ENCODE measurements at regions not wholly inside any gene's neighbourhood (a gene's known extent, or its start where the extent isn't known, plus 50 kb on each side); places are given as distances from the start of the nearest gene placed in this dataset.

DNA sequence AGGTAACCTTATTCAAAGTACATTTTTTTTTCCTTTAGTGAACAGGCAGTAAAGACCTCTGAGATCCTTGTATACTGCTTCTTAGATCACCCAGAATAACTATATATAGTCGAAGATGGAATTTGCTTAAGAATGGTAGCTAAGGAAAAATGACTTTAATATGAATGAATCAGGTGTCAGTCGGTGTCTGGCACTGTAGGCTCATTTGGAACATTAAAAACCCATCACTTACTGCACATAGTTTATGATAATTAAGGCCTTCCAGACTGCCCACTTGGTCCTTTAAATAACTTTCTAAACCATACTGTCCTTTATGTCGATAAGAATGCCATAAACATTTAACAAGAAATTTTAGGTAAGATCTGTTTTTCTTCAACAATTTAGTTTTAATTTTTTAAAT lies 981.8 kb downstream of the ROBO2 start:
- no peak for FAIRE-seq
- Histone ChIP-seq H3K9me3 (ENCODE audit: control insufficient read depth, low read depth, low read length) (no peaks in the 10 kb centered on the region), H3K9ac (ENCODE audit: control insufficient read depth, extremely low read depth, insufficient read depth, low read length) (no peak overlapping the region), H3K4me3 (ENCODE audit: control insufficient read depth in 2 of 3, extremely low read depth in 1 of 3, insufficient read depth in 2 of 3, low read depth in 1 of 3, low read length in 3 of 3) (no peak overlapping the region), H4K20me1 (ENCODE audit: control insufficient read depth, extremely low read depth, insufficient read depth, low read length) (no peaks in the 10 kb centered on the region), H2AFZ (ENCODE audit: control insufficient read depth, low read length) (no peak overlapping the region), H3K9me1 (ENCODE audit: control insufficient read depth, extremely low read depth, insufficient read depth, low read length) (no peaks in the 10 kb centered on the region), H3K27me3 (ENCODE audit: control insufficient read depth, extremely low read depth, insufficient read depth, low read length) (no peaks in the 10 kb centered on the region), H3K36me3 (ENCODE audit: control insufficient read depth in 2 of 2, extremely low read depth in 1 of 2, insufficient read depth in 2 of 2, low read length in 2 of 2) (no peaks in the 10 kb centered on the region), H3K79me2 (ENCODE audit: control insufficient read depth, insufficient read depth, low read length) (no peaks in the 10 kb centered on the region), H3K4me1 (ENCODE audit: control insufficient read depth, extremely low read depth, insufficient read depth, low read length) (peaks cover 2% of the 10 kb centered on the region), H3K27ac (ENCODE audit: control insufficient read depth, insufficient read depth, low read length) (no peak overlapping the region), H3K4me2 (ENCODE audit: control insufficient read depth, extremely low read depth, insufficient read depth, low read depth, low read length) (no peak overlapping the region)
- no peak for DNase-seq (ENCODE audit: low read depth, low spot score)
- dilution Hi-C loops (cut with MboI; ENCODE audit: extremely low pct_ligation_motif_present, low sequenced_read_pairs), result no loop called here
- no peak for TF ChIP-seq EZH2 (IDR thresholded peaks at IDR 0.05; ENCODE audit: low read length)
- TF ChIP-seq, protein P1, sequence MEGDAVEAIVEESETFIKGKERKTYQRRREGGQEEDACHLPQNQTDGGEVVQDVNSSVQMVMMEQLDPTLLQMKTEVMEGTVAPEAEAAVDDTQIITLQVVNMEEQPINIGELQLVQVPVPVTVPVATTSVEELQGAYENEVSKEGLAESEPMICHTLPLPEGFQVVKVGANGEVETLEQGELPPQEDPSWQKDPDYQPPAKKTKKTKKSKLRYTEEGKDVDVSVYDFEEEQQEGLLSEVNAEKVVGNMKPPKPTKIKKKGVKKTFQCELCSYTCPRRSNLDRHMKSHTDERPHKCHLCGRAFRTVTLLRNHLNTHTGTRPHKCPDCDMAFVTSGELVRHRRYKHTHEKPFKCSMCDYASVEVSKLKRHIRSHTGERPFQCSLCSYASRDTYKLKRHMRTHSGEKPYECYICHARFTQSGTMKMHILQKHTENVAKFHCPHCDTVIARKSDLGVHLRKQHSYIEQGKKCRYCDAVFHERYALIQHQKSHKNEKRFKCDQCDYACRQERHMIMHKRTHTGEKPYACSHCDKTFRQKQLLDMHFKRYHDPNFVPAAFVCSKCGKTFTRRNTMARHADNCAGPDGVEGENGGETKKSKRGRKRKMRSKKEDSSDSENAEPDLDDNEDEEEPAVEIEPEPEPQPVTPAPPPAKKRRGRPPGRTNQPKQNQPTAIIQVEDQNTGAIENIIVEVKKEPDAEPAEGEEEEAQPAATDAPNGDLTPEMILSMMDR (optimal IDR thresholded peaks at IDR 0.05 in 1 of 3, IDR thresholded peaks at IDR 0.05 in 1 of 3, conservative IDR thresholded peaks at IDR 0.05 in 1 of 3; ENCODE audit: extremely low read depth in 1 of 3, insufficient read depth in 2 of 3, low read length in 3 of 3), result no peak

- no peaks in the 10 kb centered on the region for H3K79me2 ChIP-seq (ENCODE audit: control insufficient read depth, insufficient read depth, low read length)
- H3K4me1 ChIP-seq (ENCODE audit: control insufficient read depth, extremely low read depth, insufficient read depth, low read length), result peaks cover 2% of the 10 kb centered on the region
- no peaks in the 10 kb centered on the region for H4K20me1 ChIP-seq (ENCODE audit: control insufficient read depth, extremely low read depth, insufficient read depth, low read length)
- FAIRE-seq (peak; percentile 56), DNase-seq (ENCODE audit: low read depth, low spot score) (no peak)
- H3K4me3 ChIP-seq (ENCODE audit: control insufficient read depth in 2 of 3, extremely low read depth in 1 of 3, insufficient read depth in 2 of 3, low read depth in 1 of 3, low read length in 3 of 3), result no peak overlapping the region
- dilution Hi-C loops (cut with MboI; ENCODE audit: extremely low pct_ligation_motif_present, low sequenced_read_pairs), result no loop called here
- no peaks in the 10 kb centered on the region for H3K36me3 ChIP-seq (ENCODE audit: control insufficient read depth in 2 of 2, extremely low read depth in 1 of 2, insufficient read depth in 2 of 2, low read length in 2 of 2)
- TF ChIP-seq EZH2 (IDR thresholded peaks at IDR 0.05; ENCODE audit: low read length), result no peak
- TF ChIP-seq, protein P1 (optimal IDR thresholded peaks at IDR 0.05 in 1 of 3, IDR thresholded peaks at IDR 0.05 in 1 of 3, conservative IDR thresholded peaks at IDR 0.05 in 1 of 3; ENCODE audit: extremely low read depth in 1 of 3, insufficient read depth in 2 of 3, low read length in 3 of 3), result no peak
- H3K9me3 ChIP-seq (ENCODE audit: control insufficient read depth, low read depth, low read length), result no peaks in the 10 kb centered on the region
- no peak overlapping the region for H3K9ac ChIP-seq (ENCODE audit: control insufficient read depth, extremely low read depth, insufficient read depth, low read length)
- H3K4me2 ChIP-seq (ENCODE audit: control insufficient read depth, extremely low read depth, insufficient read depth, low read depth, low read length), result no peak overlapping the region
- no peaks in the 10 kb centered on the region for H3K27me3 ChIP-seq (ENCODE audit: control insufficient read depth, extremely low read depth, insufficient read depth, low read length)
- no peaks in the 10 kb centered on the region for H3K9me1 ChIP-seq (ENCODE audit: control insufficient read depth, extremely low read depth, insufficient read depth, low read length)
- no peak overlapping the region for H3K27ac ChIP-seq (ENCODE audit: control insufficient read depth, insufficient read depth, low read length)
- no peak overlapping the region for H2AFZ ChIP-seq (ENCODE audit: control insufficient read depth, low read length)
Observed at GRCh38 chr3:78022232-78022631, 982.3 kb downstream of the ROBO2 start.

Data from keratinocyte (primary cell).